Activated naive CD4-positive, alpha-beta T cell treated with anti-CD3 and anti-CD28 coated beads, Interleukin-2, amount 50 U/mL, for 72 hours (primary cell): ENCODE measurements at regions not wholly inside any gene's neighbourhood (a gene's known extent, or its start where the extent isn't known, plus 50 kb on each side); places are given as distances from the start of the nearest gene placed in this dataset.

Experiments
- ATAC-seq, 2 donors: fragments of 150-1000 bp; cut with Tn5 transposase; 2 replicates each; pipeline ENCODE4 v1.10.0; 2021; ENCODE audit warnings: mild to moderate bottlenecking in 2 of 2, moderate library complexity in 2 of 2
- DNase-seq, 2 donors: peaks; one replicate each; pipeline ENCODE4 v3.0.0; 2021 to 2022; ENCODE audit warnings: low spot score in 2 of 2
- H3K27ac Mint-ChIP-seq, 2 donors: one replicate each; pipeline ENCODE4 v1.8.0; 2022; ENCODE audit warnings: mild to moderate bottlenecking in 2 of 2, mixed read lengths in 2 of 2
- H3K36me3 Mint-ChIP-seq, 2 donors: one replicate each; pipeline ENCODE4 v1.8.0; 2022; ENCODE audit warnings: mixed read lengths in 2 of 2
- H3K9me3 Mint-ChIP-seq, 2 donors: one replicate each; pipeline ENCODE4 v1.8.0; 2022; ENCODE audit warnings: mixed read lengths in 2 of 2

DNA sequence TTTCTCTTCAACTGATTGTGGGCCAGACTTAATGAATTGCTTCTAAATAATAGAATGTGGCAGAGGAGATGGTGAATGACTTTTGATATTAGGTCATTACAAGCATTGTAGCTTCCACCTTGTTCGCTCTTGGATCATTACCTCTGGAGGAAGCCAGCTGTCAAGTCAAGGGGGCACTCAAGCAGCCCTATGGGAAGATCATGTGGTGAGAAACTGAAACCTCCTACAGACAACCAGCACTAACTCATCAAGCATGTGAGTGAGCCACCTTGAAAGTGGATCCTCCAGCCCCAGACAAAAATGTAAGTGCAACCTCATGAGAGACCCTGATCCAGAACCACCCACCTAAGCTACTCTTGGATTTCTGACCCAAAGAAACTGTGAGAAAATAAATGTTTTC is 109.8 kb upstream of the TBC1D5 start:
- DNase-seq (no peak), ATAC-seq (no peak)
- Mint-ChIP-seq H3K9me3 (no peaks in the 10 kb centered on the region), H3K27ac (no peak overlapping the region), H3K36me3 (no peaks in the 10 kb centered on the region)

DNA sequence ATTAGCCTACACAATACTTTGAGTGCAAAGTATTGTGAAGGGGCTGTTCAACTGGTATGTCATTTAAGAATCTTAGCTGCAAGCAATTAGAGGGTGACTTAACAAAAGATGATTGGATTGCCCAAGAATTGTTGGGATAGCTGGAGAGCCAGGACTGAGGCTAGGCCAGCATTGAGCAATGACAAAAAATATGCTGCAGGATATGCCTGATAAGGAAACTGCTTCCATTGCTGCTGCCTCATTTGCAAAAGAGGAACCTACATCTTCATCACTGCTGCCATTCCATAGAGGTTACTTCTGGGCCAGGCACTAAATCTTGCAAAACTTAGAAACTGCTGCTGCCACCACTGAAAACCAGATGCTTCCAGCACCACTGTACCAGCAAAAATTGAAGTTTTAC is 108.0 kb upstream of the TBC1D5 start:
- DNase-seq (no peak), ATAC-seq (no peak)
- no peaks in the 10 kb centered on the region for H3K36me3 Mint-ChIP-seq
- no peaks in the 10 kb centered on the region for H3K9me3 Mint-ChIP-seq
- H3K27ac Mint-ChIP-seq, result no peak overlapping the region

DNA sequence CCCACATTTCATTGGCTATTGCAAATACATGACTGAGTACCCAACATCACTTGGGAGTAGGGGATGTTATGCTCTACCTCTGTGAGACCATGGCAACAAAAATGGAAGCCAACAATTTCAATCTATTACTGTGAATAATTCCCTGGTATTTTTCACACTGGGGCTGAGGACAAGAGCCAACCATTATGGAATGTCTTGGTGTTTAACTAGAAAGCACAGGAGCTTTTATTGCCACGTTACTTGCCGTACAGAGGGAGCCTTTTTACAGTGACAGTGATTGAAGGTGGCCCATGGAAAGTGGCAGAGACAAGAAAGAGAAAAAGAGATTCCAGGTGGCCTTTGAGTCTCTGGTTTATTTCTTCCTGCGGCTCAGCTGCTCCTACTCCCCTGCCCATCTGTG is 105.7 kb upstream of the TBC1D5 start:
- ATAC-seq (no peak), DNase-seq (no peak)
- Mint-ChIP-seq H3K27ac (no peak overlapping the region), H3K36me3 (no peaks in the 10 kb centered on the region), H3K9me3 (no peaks in the 10 kb centered on the region)

DNA sequence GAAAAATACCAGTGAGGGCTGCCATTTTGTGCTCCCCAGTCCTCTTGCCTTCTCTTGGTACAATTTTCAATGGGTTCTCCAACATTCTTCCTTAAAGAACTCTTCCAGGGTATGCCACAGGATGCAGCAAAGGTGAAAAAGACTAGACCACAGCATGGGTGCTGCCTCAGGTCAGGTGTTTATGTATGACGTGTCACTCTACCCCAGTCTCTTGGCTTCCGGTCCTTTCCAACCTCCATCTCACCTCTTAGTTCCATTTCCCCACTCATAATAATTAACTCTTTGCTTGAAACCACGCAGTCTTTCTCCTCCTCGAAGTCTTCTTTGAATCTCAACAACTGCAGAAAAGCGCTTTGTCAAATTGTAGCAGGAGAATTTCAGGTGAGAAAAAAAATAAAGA is 104.7 kb upstream of the TBC1D5 start:
- ATAC-seq (no peak), DNase-seq (no peak)
- Mint-ChIP-seq H3K36me3 (no peaks in the 10 kb centered on the region), H3K27ac (no peak overlapping the region), H3K9me3 (no peaks in the 10 kb centered on the region)

DNA sequence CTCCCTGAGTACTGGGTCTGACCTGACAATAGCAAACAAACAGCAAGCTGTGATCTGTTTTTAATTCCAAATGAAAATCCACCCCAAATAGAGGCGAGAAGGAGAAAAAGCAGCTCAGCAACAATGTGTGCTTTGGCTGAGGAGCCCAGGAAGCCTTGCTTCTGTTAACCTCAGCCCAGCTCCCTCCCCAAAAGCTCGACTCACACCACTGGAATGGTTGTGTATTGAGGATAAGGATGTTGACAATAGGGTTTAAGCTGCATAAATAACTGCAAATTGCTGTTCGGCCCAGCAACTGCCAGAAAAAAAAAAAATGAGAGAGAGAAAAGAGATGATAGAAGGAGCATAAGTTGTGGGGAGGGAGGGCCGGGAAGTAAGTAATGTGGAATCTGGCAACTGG is 104.0 kb upstream of the TBC1D5 start:
- H3K27ac Mint-ChIP-seq, result no peak overlapping the region
- DNase-seq (no peak), ATAC-seq (no peak)
- H3K9me3 Mint-ChIP-seq, result no peaks in the 10 kb centered on the region
- no peaks in the 10 kb centered on the region for H3K36me3 Mint-ChIP-seq

DNA sequence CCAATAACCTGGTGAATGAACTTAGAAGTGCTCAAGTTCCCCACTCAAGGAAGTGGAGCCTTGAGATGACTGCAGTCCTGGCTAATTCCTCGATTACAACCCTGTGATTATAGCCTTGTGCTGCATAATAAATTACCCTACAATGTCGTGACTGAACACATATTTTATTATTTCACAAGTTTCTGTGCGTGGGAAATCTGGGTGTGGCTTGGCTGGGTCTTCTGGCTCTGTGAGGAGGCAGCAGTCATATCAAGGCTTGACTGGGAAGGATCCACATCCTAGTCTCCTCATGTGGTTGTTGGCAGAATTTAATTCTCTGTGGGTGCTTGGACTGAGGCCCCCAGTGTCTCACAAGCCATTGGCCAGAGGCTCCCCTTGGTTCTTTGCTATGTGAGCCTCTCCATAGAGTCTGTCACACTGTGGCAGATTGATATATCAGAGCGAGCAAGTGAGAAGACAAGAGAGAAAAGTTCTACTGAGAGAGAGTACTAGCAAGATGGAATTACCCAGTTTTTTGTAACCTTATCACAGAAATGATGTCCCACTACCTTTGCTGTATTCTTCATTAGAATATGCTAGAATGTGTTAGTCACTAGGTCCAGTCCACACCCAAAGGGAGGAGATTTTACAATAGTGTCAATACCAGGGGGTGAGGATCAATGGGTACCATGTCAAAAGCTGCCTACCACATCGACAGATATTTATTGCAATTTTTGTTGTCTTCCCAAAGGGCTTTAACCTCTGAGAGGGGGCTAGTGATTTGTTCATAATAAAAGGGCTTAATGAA is 102.8 kb upstream of the TBC1D5 start:
- no peak overlapping the region for H3K27ac Mint-ChIP-seq
- no peak for DNase-seq
- no peaks in the 10 kb centered on the region for H3K9me3 Mint-ChIP-seq
- no peak for ATAC-seq
- H3K36me3 Mint-ChIP-seq, result no peaks in the 10 kb centered on the region

DNA sequence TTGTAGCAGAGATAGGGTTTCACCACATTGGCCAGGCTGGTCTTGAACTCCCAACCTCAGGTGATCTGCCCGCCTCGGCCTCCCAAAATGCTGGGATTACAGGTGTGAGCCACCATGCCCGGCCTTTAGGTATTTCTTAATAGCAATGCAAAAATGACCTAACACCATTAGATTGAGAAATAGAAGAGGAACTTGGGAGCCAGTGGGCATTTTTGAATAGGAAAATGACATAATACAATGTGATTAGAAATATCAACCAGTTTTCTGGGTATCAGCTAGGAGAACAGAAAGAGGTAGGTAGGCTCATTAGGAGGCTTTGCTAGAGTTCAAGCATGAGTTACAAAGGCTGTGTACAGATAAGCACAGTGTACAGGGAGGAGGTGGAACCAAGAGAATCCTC is 101.8 kb upstream of the TBC1D5 start:
- DNase-seq (no peak), ATAC-seq (no peak)
- Mint-ChIP-seq H3K36me3 (no peaks in the 10 kb centered on the region), H3K9me3 (no peaks in the 10 kb centered on the region), H3K27ac (no peak overlapping the region)

- Mint-ChIP-seq H3K27ac (no peak overlapping the region), H3K9me3 (no peaks in the 10 kb centered on the region), H3K36me3 (no peaks in the 10 kb centered on the region)
- ATAC-seq (peak; percentile 81 to 90), DNase-seq (peak; percentile 63 to 85)
These were observed 98.9 kb upstream of the TBC1D5 start for GRCh38 chr3:17841190-17841828.

- Mint-ChIP-seq H3K9me3 (no peaks in the 10 kb centered on the region), H3K27ac (no peak overlapping the region), H3K36me3 (no peaks in the 10 kb centered on the region)
- no peak for DNase-seq
- no peak for ATAC-seq
These were observed 98.2 kb upstream of the TBC1D5 start for GRCh38 chr3:17840651-17841050.

DNA sequence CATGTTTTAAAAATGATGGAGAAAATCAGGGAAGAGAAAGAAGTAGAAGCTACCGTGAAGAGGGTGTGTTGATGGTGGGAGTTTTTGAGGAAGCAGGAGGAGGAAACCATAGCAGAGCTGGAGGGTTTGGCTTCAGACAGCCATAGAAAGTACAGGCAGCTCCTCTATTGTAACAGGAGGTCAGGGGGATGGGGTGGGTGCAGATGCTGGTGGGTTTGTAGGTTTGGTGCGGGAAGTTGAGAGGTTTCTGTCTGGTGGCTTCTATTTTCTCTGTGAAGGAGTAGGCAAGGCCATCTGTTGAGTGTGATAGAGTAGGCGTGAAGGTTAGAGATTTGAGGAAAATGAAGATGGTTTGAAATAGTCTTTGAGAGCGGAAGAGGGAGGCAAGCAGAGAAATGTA is 97.7 kb upstream of the TBC1D5 start:
- no peak overlapping the region for H3K27ac Mint-ChIP-seq
- H3K9me3 Mint-ChIP-seq, result no peaks in the 10 kb centered on the region
- H3K36me3 Mint-ChIP-seq, result no peaks in the 10 kb centered on the region
- no peak for ATAC-seq
- DNase-seq, result no peak

DNA sequence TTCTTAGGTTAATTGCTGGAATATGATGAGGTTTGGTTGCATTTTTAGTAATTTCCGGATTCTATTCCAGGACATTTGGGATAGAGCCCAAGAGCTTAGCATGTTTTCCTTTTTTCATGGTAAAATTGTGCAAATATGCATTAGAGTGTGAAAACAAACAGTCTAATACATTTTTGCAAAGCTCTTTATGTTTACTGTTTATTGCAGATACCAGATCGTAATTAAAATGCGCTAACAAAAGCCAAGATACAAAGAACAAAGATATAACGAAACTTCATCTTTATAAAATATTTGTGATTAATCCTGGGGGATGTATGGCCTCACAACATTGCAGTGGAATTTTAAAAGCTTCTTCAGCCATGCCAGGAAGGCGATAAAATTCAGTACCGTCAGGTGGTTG is 94.5 kb upstream of the TBC1D5 start:
- Mint-ChIP-seq H3K27ac (no peak overlapping the region), H3K36me3 (no peaks in the 10 kb centered on the region), H3K9me3 (no peaks in the 10 kb centered on the region)
- no peak for ATAC-seq
- DNase-seq, result no peak

GRCh38 chr3:17836092-17836491 is 93.7 kb upstream of the TBC1D5 start:
- no peaks in the 10 kb centered on the region for H3K36me3 Mint-ChIP-seq
- no peak for DNase-seq
- no peak for ATAC-seq

GRCh38 chr3:17833786-17834559 is 91.5 kb upstream of the TBC1D5 start:
- H3K27ac Mint-ChIP-seq, result no peak overlapping the region
- ATAC-seq (no peak), DNase-seq (no peak)
- no peaks in the 10 kb centered on the region for H3K9me3 Mint-ChIP-seq
- H3K36me3 Mint-ChIP-seq, result no peaks in the 10 kb centered on the region

More at GRCh38 chr3:17836092-17836491, 93.7 kb upstream of the TBC1D5 start:
- no peak overlapping the region for H3K27ac Mint-ChIP-seq
- no peaks in the 10 kb centered on the region for H3K9me3 Mint-ChIP-seq

- no peak for DNase-seq
- Mint-ChIP-seq H3K9me3 (no peaks in the 10 kb centered on the region), H3K27ac (no peak overlapping the region), H3K36me3 (no peaks in the 10 kb centered on the region)
- no peak for ATAC-seq
These were observed 89.6 kb upstream of the TBC1D5 start for GRCh38 chr3:17832016-17832415.

DNA sequence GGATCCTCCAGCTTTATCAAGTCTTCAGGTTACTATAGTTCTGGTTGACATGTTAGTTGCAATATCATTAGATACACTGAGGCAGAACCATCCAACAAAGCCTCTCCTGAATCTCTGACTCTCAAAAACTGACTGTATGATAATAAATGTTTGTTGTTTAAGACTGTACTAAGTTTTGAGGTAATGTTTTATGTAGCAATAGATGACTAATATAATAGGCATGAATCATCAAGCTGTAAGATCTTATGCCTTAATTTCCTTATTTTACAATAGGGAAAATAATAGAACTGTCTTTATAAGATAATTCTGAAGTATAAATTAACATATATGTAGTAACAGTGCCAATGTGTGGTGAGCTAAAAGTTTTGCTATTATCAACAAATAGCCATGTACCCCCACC is 88.9 kb upstream of the TBC1D5 start:
- no peak for ATAC-seq
- no peak for DNase-seq
- H3K27ac Mint-ChIP-seq, result no peak overlapping the region
- no peaks in the 10 kb centered on the region for H3K36me3 Mint-ChIP-seq
- H3K9me3 Mint-ChIP-seq, result no peaks in the 10 kb centered on the region

- Mint-ChIP-seq H3K36me3 (no peaks in the 10 kb centered on the region), H3K9me3 (no peaks in the 10 kb centered on the region), H3K27ac (no peak overlapping the region)
- DNase-seq (no peak), ATAC-seq (no peak)
These were observed 88.4 kb upstream of the TBC1D5 start for GRCh38 chr3:17830788-17831187.

- Mint-ChIP-seq H3K27ac (no peak overlapping the region), H3K36me3 (no peaks in the 10 kb centered on the region), H3K9me3 (no peaks in the 10 kb centered on the region)
- ATAC-seq, result peak in 1 of 2 donors; percentile 63
- no peak for DNase-seq
These were observed 86.0 kb upstream of the TBC1D5 start for GRCh38 chr3:17828388-17828787.
